GM12878 (cell line): ENCODE measurements at regions not wholly inside any gene's neighbourhood (a gene's known extent, or its start where the extent isn't known, plus 50 kb on each side); places are given as distances from the start of the nearest gene placed in this dataset.

Experiments
- ATAC-seq: fragments of 200-7000 bp; cut with Tn5 transposase; 3 replicates; pipeline ENCODE4 v1.9.1; 2020; ENCODE audit warnings: mild to moderate bottlenecking, moderate library complexity
- BruUV-seq: library from RNA; stranded (reverse); fragments of 400-500 nt; replicated peaks from 2 replicates; lab custom pipeline; 2021; lab: Mats Ljungman, UMichigan
- CTCF ChIA-PET: fragments of 300-600 bp; sonication (Branson Sonifier 250); formaldehyde crosslinking; extraction: SDS; loops from one replicate; lab custom pipeline; 2021; ENCODE audit warnings: inconsistent platforms; lab: Yijun Ruan, JAX
- POLR2A ChIA-PET: fragments of 350-600 bp; formaldehyde crosslinking; extraction: SDS; loops from one replicate; lab custom pipeline; 2021; ENCODE audit warnings: inconsistent platforms; lab: Charles Lee
- RAD21 ChIA-PET: fragments of 300-600 bp; sonication (Branson Sonifier 250); formaldehyde crosslinking; loops from one replicate; lab custom pipeline; 2023; ENCODE audit warnings: antibody characterized with exemption; ENCODE audit not compliant: unreplicated experiment; lab: Charles Lee
- SMC1A ChIA-PET: fragments of 300-600 bp; sonication (Branson Sonifier 250); formaldehyde crosslinking; loops from one replicate; lab custom pipeline; 2023; ENCODE audit not compliant: unreplicated experiment, uncharacterized antibody; lab: Charles Lee
- DNase-seq: peaks from one replicate; pipeline ENCODE4 v3.0.0-alpha.2; 2011; ENCODE audit warnings: low read depth, low spot score
- FAIRE-seq: peaks from 3 replicates; lab custom pipeline; 2011; peaks lifted over from hg19 to GRCh38; lab: Jason Lieb, UNC
- H2AFZ ChIP-seq: 2 replicates; pipeline ENCODE4 v1.6.0; 2011; ENCODE audit warnings: low read depth, low read length, control low read depth; ENCODE audit not compliant: control insufficient read depth
- H3K27ac ChIP-seq: 2 replicates; pipeline ENCODE4 v1.5.1; 2011; ENCODE audit warnings: control low read depth; ENCODE audit not compliant: control insufficient read depth, insufficient read depth
- H3K27me3 ChIP-seq, 2 experiments: replicated peaks in 1 of 2; 2 replicates each; pipeline versions ENCODE4 v1.6.0 to v1.6.1; 2011; ENCODE audit warnings: low read length in 1 of 2; ENCODE audit not compliant: control insufficient read depth in 2 of 2, insufficient read depth in 2 of 2
- H3K36me3 ChIP-seq, 2 experiments: 2 replicates each; pipeline ENCODE4 v1.5.1; 2011; ENCODE audit warnings: low read length in 1 of 2; ENCODE audit not compliant: control insufficient read depth in 2 of 2, insufficient read depth in 2 of 2
- H3K4me1 ChIP-seq: 2 replicates; pipeline ENCODE4 v1.6.1; 2011; ENCODE audit warnings: mild to moderate bottlenecking, low read length, moderate library complexity, mixed read lengths; ENCODE audit not compliant: control insufficient read depth, insufficient read depth
- H3K4me2 ChIP-seq: 2 replicates; pipeline ENCODE4 v1.6.0; 2011; ENCODE audit warnings: control low read depth; ENCODE audit not compliant: control insufficient read depth, insufficient read depth
- H3K4me3 ChIP-seq: fragments of 200-600 bp; sonication (generic); 2 replicates; pipeline ENCODE4 v1.5.1; 2016
- H3K79me2 ChIP-seq: 2 replicates; pipeline ENCODE4 v1.6.0; 2011; ENCODE audit warnings: low read length; ENCODE audit not compliant: control insufficient read depth, insufficient read depth
- H3K9ac ChIP-seq: 2 replicates; pipeline ENCODE4 v1.8.0; 2011; ENCODE audit warnings: low read length, control low read depth, mixed read lengths; ENCODE audit not compliant: control insufficient read depth, insufficient read depth
- H3K9me3 ChIP-seq: replicated peaks from 3 replicates; pipeline ENCODE4 v1.5.1; 2011; ENCODE audit warnings: mild to moderate bottlenecking, low read length; ENCODE audit not compliant: control insufficient read depth, insufficient read depth
- H4K20me1 ChIP-seq: 2 replicates; pipeline ENCODE4 v1.6.0; 2011; ENCODE audit not compliant: control insufficient read depth, insufficient read depth
- NRF1 ChIP-seq: conservative IDR thresholded peaks from 2 replicates; pipeline ENCODE4 v1.6.1; 2011; ENCODE audit warnings: mild to moderate bottlenecking, low read depth, low read length, improper control_type of control experiment
- POLR2A ChIP-seq: IDR thresholded peaks from 2 replicates; pipeline ENCODE4 v1.6.1; 2011; ENCODE audit warnings: low read depth, mild to moderate bottlenecking, low read length
- RB1 ChIP-seq: fragments of 450-650 bp; formaldehyde crosslinking; IDR thresholded peaks from 2 replicates; pipeline ENCODE4 v1.6.1; 2017; ENCODE audit warnings: mild to moderate bottlenecking, borderline replicate concordance
- STAT3 ChIP-seq: IDR thresholded peaks from 2 replicates; pipeline ENCODE4 v1.6.1; 2011; ENCODE audit warnings: low read depth, low read length, improper control_type of control experiment
- WGBS: methylation state at CpG from one replicate; pipeline ENCODE4 v1.1.6; 2016; ENCODE audit warnings: low lambda C conversion rate; ENCODE audit not compliant: insufficient replicate concordance, insufficient coverage; ENCODE audit errors: missing lambda C conversion rate; 5-methylcytosine and 5-hydroxymethylcytosine counted together
- in situ Hi-C: fragments of 300-500 bp; cut with MboI; formaldehyde crosslinking; loops from 9 replicates; pipeline ENCODE4 v1.14.3; 2018; ENCODE audit warnings: mixed read lengths
- intact Hi-C: fragments of 100-400 bp; cut with micrococcal nuclease; formaldehyde crosslinking; loops from one replicate; pipeline ENCODE4 v1.14.2; 2022; ENCODE audit not compliant: unreplicated experiment
- TF ChIP-seq, protein P1 (sequence below): IDR thresholded peaks from 2 replicates; pipeline ENCODE4 v1.6.1; 2012; ENCODE audit warnings: mild to moderate bottlenecking, low read depth, low read length
- TF ChIP-seq, protein P2 (sequence below): fragments of 450-650 bp; IDR thresholded peaks from 2 replicates; pipeline ENCODE4 v1.6.1; 2014; ENCODE audit warnings: mild to moderate bottlenecking

DNA sequence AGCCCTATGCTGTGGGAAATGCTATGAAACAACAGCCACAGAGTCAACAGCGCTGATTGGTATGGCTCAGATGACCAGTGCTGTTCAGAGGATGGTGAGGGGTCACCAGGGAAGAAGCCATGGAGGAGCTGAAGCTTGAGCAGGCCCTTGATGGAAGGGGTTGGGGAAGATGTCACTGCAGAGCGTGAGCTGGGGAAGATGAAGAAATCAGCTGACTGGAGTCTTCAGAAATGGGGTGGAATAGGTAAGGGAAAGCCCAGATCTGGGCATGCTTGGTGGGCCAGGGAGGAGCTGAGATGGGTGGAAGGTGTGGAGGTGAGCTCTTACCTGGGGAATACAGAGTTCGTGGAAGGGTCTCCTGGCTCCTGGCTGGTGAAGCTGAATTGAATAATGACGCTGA lies 105.4 kb upstream of the PLET1 start:
- FAIRE-seq (no peak), DNase-seq (no peak), ATAC-seq (no peak)
- Histone ChIP-seq H3K36me3 (no peaks in the 10 kb centered on the region), H3K4me1 (no peaks in the 10 kb centered on the region), H3K27ac (no peak overlapping the region), H3K4me3 (no peak overlapping the region), H3K79me2 (no peaks in the 10 kb centered on the region), H3K9ac (no peak overlapping the region), H3K4me2 (no peak overlapping the region), H3K9me3 (no peaks in the 10 kb centered on the region), H2AFZ (no peak overlapping the region), H3K27me3 (no peaks in the 10 kb centered on the region), H4K20me1 (no peaks in the 10 kb centered on the region)
- TF ChIP-seq POLR2A (no peak), STAT3 (no peak), NRF1 (no peak)
- TF ChIP-seq, protein P1, sequence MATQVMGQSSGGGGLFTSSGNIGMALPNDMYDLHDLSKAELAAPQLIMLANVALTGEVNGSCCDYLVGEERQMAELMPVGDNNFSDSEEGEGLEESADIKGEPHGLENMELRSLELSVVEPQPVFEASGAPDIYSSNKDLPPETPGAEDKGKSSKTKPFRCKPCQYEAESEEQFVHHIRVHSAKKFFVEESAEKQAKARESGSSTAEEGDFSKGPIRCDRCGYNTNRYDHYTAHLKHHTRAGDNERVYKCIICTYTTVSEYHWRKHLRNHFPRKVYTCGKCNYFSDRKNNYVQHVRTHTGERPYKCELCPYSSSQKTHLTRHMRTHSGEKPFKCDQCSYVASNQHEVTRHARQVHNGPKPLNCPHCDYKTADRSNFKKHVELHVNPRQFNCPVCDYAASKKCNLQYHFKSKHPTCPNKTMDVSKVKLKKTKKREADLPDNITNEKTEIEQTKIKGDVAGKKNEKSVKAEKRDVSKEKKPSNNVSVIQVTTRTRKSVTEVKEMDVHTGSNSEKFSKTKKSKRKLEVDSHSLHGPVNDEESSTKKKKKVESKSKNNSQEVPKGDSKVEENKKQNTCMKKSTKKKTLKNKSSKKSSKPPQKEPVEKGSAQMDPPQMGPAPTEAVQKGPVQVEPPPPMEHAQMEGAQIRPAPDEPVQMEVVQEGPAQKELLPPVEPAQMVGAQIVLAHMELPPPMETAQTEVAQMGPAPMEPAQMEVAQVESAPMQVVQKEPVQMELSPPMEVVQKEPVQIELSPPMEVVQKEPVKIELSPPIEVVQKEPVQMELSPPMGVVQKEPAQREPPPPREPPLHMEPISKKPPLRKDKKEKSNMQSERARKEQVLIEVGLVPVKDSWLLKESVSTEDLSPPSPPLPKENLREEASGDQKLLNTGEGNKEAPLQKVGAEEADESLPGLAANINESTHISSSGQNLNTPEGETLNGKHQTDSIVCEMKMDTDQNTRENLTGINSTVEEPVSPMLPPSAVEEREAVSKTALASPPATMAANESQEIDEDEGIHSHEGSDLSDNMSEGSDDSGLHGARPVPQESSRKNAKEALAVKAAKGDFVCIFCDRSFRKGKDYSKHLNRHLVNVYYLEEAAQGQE: no peak
- SMC1A ChIA-PET: interaction anchor here (0.6 kb wide), 1 partner anchor 264 kb away, joined by 3 read pairs; no protein-coding TSS in a partner anchor
- in situ Hi-C loops (no loop called here), intact Hi-C loops (no loop called here)
- 34% methylated on average over 4 of the region's 4 CpGs for WGBS
- POLR2A ChIA-PET: no interaction called here
- no TSS peak for BruUV-seq
- RAD21 ChIA-PET: no interaction called here
- CTCF ChIA-PET: no interaction called here

DNA sequence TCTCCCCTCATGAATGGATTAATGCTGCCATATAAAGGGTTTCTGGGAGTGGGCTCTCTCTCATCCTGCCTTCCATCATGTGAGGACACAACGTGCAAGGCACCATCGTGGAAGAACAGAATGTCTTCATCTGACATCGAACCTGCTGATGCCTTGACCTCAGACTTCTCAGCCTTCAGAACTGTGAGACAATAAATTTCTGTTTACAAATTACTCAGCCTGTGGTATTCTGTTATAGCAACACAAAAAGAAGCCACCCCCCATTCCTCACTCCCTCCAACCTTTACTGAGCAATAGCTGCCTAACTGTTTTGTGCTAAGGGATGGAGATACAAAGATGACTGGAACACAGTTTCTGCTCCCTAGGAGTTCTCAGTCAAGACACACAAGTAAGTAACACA lies 106.1 kb upstream of the PLET1 start:
- WGBS: 36% methylated on average over 3 of the region's 3 CpGs
- H3K9me3 ChIP-seq: no peaks in the 10 kb centered on the region
- no peak for TF ChIP-seq RB1
- TF ChIP-seq, protein P2, sequence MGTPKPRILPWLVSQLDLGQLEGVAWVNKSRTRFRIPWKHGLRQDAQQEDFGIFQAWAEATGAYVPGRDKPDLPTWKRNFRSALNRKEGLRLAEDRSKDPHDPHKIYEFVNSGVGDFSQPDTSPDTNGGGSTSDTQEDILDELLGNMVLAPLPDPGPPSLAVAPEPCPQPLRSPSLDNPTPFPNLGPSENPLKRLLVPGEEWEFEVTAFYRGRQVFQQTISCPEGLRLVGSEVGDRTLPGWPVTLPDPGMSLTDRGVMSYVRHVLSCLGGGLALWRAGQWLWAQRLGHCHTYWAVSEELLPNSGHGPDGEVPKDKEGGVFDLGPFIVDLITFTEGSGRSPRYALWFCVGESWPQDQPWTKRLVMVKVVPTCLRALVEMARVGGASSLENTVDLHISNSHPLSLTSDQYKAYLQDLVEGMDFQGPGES: no peak
- TF ChIP-seq, all 136 proteins: peak for 0
- Histone ChIP-seq H2AFZ (no peak overlapping the region), H3K4me3 (no peak overlapping the region), H3K4me2 (no peak overlapping the region), H3K4me1 (no peaks in the 10 kb centered on the region), H3K79me2 (no peaks in the 10 kb centered on the region), H3K36me3 (no peaks in the 10 kb centered on the region), H3K9ac (no peak overlapping the region), H4K20me1 (no peaks in the 10 kb centered on the region), H3K27me3 (no peaks in the 10 kb centered on the region), H3K27ac (no peak overlapping the region)
- ATAC-seq (no peak), FAIRE-seq (no peak), DNase-seq (no peak)
- intact Hi-C loops (no loop called here), in situ Hi-C loops (no loop called here)
- ChIA-PET SMC1A (interaction anchor here (0.6 kb wide), 1 partner anchor 265 kb away, joined by 3 read pairs; no protein-coding TSS in a partner anchor), CTCF (no interaction called here), RAD21 (no interaction called here), POLR2A (no interaction called here)
- BruUV-seq: no TSS peak
